MM.1S (cell line): ENCODE measurements at regions not wholly inside any gene's neighbourhood (a gene's known extent, or its start where the extent isn't known, plus 50 kb on each side); places are given as distances from the start of the nearest gene placed in this dataset.

Source experiments
- DNase-seq: peaks from one replicate; pipeline ENCODE4 v3.0.0-alpha.2; 2015
- H2AFZ ChIP-seq: fragments of 300-600 bp; sonication (generic); 2 replicates; pipeline ENCODE4 v1.6.0; 2016; ENCODE audit warnings: antibody characterized with exemption, low read length
- H3F3A ChIP-seq: fragments of 300-600 bp; sonication (generic); 2 replicates; pipeline ENCODE4 v1.6.1; 2016; ENCODE audit warnings: mild to moderate bottlenecking, antibody characterized with exemption, low read length, moderate library complexity, mixed read lengths; ENCODE audit not compliant: insufficient read depth
- H3K27ac ChIP-seq: fragments of 300-600 bp; sonication (generic); 2 replicates; pipeline ENCODE4 v1.5.1; 2016; ENCODE audit warnings: mild to moderate bottlenecking, low read length
- H3K27me3 ChIP-seq: fragments of 300-600 bp; sonication (generic); replicated peaks from 2 replicates; pipeline ENCODE4 v1.6.0; 2016; ENCODE audit warnings: low read length; ENCODE audit not compliant: insufficient read depth
- H3K36me3 ChIP-seq: fragments of 300-600 bp; sonication (generic); replicated peaks from 2 replicates; pipeline ENCODE4 v1.6.1; 2016; ENCODE audit warnings: mild to moderate bottlenecking, low read length, mixed read lengths; ENCODE audit not compliant: insufficient read depth
- H3K4me1 ChIP-seq: fragments of 300-600 bp; sonication (generic); 2 replicates; pipeline ENCODE4 v1.6.1; 2016; ENCODE audit warnings: low read length, mixed read lengths
- H3K4me2 ChIP-seq: fragments of 300-600 bp; sonication (generic); 2 replicates; pipeline ENCODE4 v1.6.0; 2016; ENCODE audit warnings: low read depth, low read length
- H3K4me3 ChIP-seq: fragments of 300-600 bp; sonication (generic); 2 replicates; pipeline ENCODE4 v1.5.1; 2016; ENCODE audit warnings: low read length, mixed read lengths
- H3K79me2 ChIP-seq: fragments of 300-600 bp; sonication (generic); 2 replicates; pipeline ENCODE4 v1.6.1; 2016; ENCODE audit warnings: mixed run types, low read length, mixed read lengths
- H3K9ac ChIP-seq: fragments of 300-600 bp; sonication (generic); 2 replicates; pipeline ENCODE4 v1.6.1; 2016; ENCODE audit warnings: low read length, mixed read lengths
- H3K9me2 ChIP-seq: fragments of 300-600 bp; sonication (generic); replicated peaks from 2 replicates; pipeline ENCODE4 v1.6.1; 2016; ENCODE audit warnings: mild to moderate bottlenecking, low read length, mixed read lengths; ENCODE audit not compliant: insufficient read depth
- H3K9me3 ChIP-seq: fragments of 300-600 bp; sonication (generic); replicated peaks from 2 replicates; pipeline ENCODE4 v1.6.1; 2016; ENCODE audit warnings: mild to moderate bottlenecking, low read length, mixed read lengths; ENCODE audit not compliant: insufficient read depth
- H4K20me1 ChIP-seq: fragments of 300-600 bp; sonication (generic); 2 replicates; pipeline ENCODE4 v1.6.1; 2016; ENCODE audit warnings: mild to moderate bottlenecking, low read length, moderate library complexity, mixed read lengths; ENCODE audit not compliant: insufficient read depth
- CTCF ChIP-seq: fragments of 300-600 bp; sonication (generic); IDR thresholded peaks from 2 replicates; pipeline ENCODE4 v1.5.1; 2016; ENCODE audit warnings: antibody characterized with exemption, low read length, mixed read lengths
- EZH2 ChIP-seq: fragments of 300-600 bp; sonication (generic); optimal IDR thresholded peaks from 2 replicates; pipeline ENCODE3; 2017; ENCODE audit warnings: low read depth, mild to moderate bottlenecking, antibody characterized with exemption, low read length, mixed read lengths
- EZH2phosphoT487 ChIP-seq: fragments of 300-600 bp; sonication (generic); IDR thresholded peaks from 2 replicates; pipeline ENCODE4 v1.6.1; 2018; ENCODE audit warnings: antibody characterized with exemption, low read length

DNA sequence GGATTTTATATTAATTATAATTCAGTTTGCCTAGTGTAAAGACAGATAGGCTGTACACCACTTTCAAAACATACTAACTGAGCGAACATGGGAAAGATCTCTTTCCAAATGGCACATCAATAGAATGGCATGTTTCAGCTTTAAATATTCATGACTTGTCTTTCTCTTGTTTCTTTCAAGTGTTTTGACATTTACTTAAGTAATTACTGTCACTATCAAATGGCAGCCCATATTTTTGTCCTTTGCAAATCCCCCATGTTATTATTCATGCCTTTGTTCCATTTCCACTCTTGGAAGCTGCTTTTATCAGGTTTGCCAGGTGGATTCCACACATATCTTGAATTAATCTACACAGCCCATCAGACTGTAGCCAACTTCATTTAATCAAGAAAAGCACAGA, 89.2 kb upstream of the GLRA2 start:
- Histone ChIP-seq H3K4me2 (no peak overlapping the region), H2AFZ (no peak overlapping the region), H3F3A (no peaks in the 10 kb centered on the region), H3K4me3 (no peak overlapping the region), H3K36me3 (no peaks in the 10 kb centered on the region), H4K20me1 (no peaks in the 10 kb centered on the region), H3K9me3 (no peaks in the 10 kb centered on the region), H3K27ac (no peak overlapping the region), H3K79me2 (no peaks in the 10 kb centered on the region), H3K9ac (no peak overlapping the region), H3K4me1 (no peaks in the 10 kb centered on the region), H3K9me2 (no peaks in the 10 kb centered on the region), H3K27me3 (no peaks in the 10 kb centered on the region)
- DNase-seq, result no peak
- TF ChIP-seq CTCF, result no peak
- no peak for TF ChIP-seq EZH2
- no peak for TF ChIP-seq EZH2phosphoT487

DNA sequence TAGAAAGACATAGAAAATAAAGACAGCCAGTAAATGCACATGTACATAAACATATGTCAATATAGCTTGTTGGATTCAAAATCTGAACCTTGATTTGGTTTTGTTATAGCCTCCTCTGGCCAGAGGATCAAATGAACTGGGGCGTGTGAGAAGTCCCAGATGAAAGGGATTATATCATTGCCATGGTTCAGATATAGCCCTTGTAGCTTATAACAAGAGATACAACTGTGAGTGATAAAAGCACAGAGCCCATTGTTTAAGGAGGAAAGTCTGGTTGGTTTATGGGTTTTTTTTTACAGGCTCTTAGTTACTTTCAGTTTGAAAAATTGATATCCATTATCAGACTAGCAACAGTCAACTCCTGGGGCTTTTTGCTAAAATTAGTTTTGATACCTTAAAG, 101.7 kb upstream of the GLRA2 start:
- Histone ChIP-seq H4K20me1 (no peaks in the 10 kb centered on the region), H3K27ac (no peak overlapping the region), H3K9me3 (no peaks in the 10 kb centered on the region), H3K9ac (no peak overlapping the region), H3K79me2 (no peaks in the 10 kb centered on the region), H3K4me1 (no peaks in the 10 kb centered on the region), H3K36me3 (no peaks in the 10 kb centered on the region), H3K4me2 (no peak overlapping the region), H3K27me3 (no peaks in the 10 kb centered on the region), H3F3A (no peaks in the 10 kb centered on the region), H2AFZ (no peak overlapping the region), H3K4me3 (no peak overlapping the region), H3K9me2 (no peaks in the 10 kb centered on the region)
- DNase-seq, result no peak
- TF ChIP-seq EZH2 (no peak), CTCF (no peak), EZH2phosphoT487 (no peak)

- no peak for DNase-seq
- TF ChIP-seq EZH2 (no peak), EZH2phosphoT487 (no peak), CTCF (no peak)
- Histone ChIP-seq H3K27ac (no peak overlapping the region), H3K27me3 (no peaks in the 10 kb centered on the region), H2AFZ (no peak overlapping the region), H3K9me2 (no peaks in the 10 kb centered on the region), H3F3A (no peaks in the 10 kb centered on the region), H3K4me3 (no peak overlapping the region), H3K79me2 (no peaks in the 10 kb centered on the region), H3K4me2 (no peak overlapping the region), H3K9ac (no peak overlapping the region), H3K4me1 (no peaks in the 10 kb centered on the region), H3K36me3 (no peaks in the 10 kb centered on the region), H4K20me1 (no peaks in the 10 kb centered on the region), H3K9me3 (no peaks in the 10 kb centered on the region)
Measured at GRCh38 chrX:14420841-14421240, 108.5 kb upstream of the GLRA2 start.
